ENCODE measurements at regions not wholly inside any gene's neighbourhood (a gene's known extent, or its start where the extent isn't known, plus 50 kb on each side); places are given as distances from the start of the nearest gene placed in this dataset.

DNA sequence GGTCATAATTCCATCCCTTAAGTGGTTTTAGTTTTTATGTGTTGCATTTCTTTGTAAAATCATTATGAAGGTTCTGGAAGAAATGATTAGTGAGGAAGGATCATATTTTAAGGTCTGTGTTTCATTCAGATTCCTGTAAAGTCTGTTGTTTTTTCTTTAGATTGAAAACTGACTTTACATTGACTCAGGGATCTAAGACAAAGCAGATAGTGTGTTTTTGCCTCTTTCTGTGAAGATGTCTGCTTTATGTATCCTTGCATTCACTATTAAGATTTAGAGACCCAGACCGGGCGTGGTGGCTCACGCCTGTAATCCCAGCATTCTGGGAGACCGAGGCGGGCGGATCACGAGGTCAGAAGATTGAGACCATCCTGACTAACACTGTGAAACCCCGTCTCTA, 225.7 kb downstream of the SAMD5 start:
- no peak overlapping the region for H2AFZ ChIP-seq (replicated peaks; ENCODE audit: low read length, poor library complexity)
- H3K56ac ChIP-seq (ENCODE audit: extremely low read depth, insufficient read depth, low read length) = no peak overlapping the region
- peaks cover 2% of the 10 kb centered on the region; the same call in 1 of the 2 replicates for H3K4me1 ChIP-seq (ENCODE audit: control insufficient read depth, insufficient read depth, low read length)
- H3K27ac ChIP-seq (ENCODE audit: insufficient read depth, low read length) = no peak overlapping the region
- no peaks in the 10 kb centered on the region for H3K9me3 ChIP-seq (ENCODE audit: control insufficient read depth, insufficient read depth, low read length)
- no peaks in the 10 kb centered on the region for H3K36me3 ChIP-seq (ENCODE audit: control insufficient read depth, insufficient read depth, low read length)
- no peak overlapping the region for H2AK5ac ChIP-seq (ENCODE audit: low read depth, low read length)
- dilution Hi-C loops (cut with HindIII; ENCODE audit: low sequenced_read_pairs, unreplicated experiment) = no loop called here
- no peak overlapping the region for H3K9ac ChIP-seq (ENCODE audit: low read depth, low read length)
- no peaks in the 10 kb centered on the region; a peak in 1 of 4 replicates for H3K79me1 ChIP-seq (ENCODE audit: low read depth in 1 of 2, low read length in 2 of 2)
- BruUV-seq (replicated peaks) = no TSS peak
- no peak overlapping the region for H3K14ac ChIP-seq (replicated peaks; ENCODE audit: low read depth, low read length)
- no peaks in the 10 kb centered on the region; the same call in 1 of the 2 replicates for H3K27me3 ChIP-seq (ENCODE audit: control insufficient read depth, insufficient read depth, low read length)
- no peak overlapping the region for H3K4me3 ChIP-seq (ENCODE audit: insufficient read depth, low read depth, low read length)
- H2BK15ac ChIP-seq (ENCODE audit: low read depth, low read length) = no peak overlapping the region
- H3K4ac ChIP-seq (ENCODE audit: low read depth, low read length) = no peak overlapping the region
- POLR2A ChIA-PET (ENCODE audit: unreplicated experiment) = no interaction called here
- WGBS, 2 experiments (ENCODE audit: extremely low coverage in 2 of 2, insufficient read length in 1 of 2) = no CpG with 5 or more reads among the region's 8 CpGs
- H3K4me2 ChIP-seq (ENCODE audit: low read depth, low read length) = no peak overlapping the region
- no peak overlapping the region for H2BK120ac ChIP-seq (ENCODE audit: low read depth, low read length)
- H3K18ac ChIP-seq (ENCODE audit: low read depth, low read length) = no peak overlapping the region
- no peak overlapping the region for H2BK20ac ChIP-seq (ENCODE audit: low read depth, low read length)
- H4K5ac ChIP-seq (ENCODE audit: low read depth, low read length) = no peak overlapping the region
- H4K20me1 ChIP-seq (ENCODE audit: insufficient read depth, low read length) = no peaks in the 10 kb centered on the region
- in situ Hi-C loops (cut with MboI; ENCODE audit: low sequenced_read_pairs) = no loop called here
- no peak for TF ChIP-seq NFE2L2 (IDR thresholded peaks at IDR 0.05; ENCODE audit: low read depth, low read length)
- TF ChIP-seq CEBPB (IDR thresholded peaks at IDR 0.05; ENCODE audit: low read depth, low read length) = no peak
- TF ChIP-seq MAZ (IDR thresholded peaks at IDR 0.05; ENCODE audit: borderline replicate concordance, low read depth, low read length) = no peak
- no peak for TF ChIP-seq CHD1 (IDR thresholded peaks at IDR 0.05; ENCODE audit: low read depth, low read length)
- no peak for TF ChIP-seq MAFK (IDR thresholded peaks at IDR 0.05; ENCODE audit: low read depth, low read length)
- TF ChIP-seq RAD21 (IDR thresholded peaks at IDR 0.05; ENCODE audit: low read length) = no peak
- no peak for TF ChIP-seq SMC3 (IDR thresholded peaks at IDR 0.05; ENCODE audit: low read depth, low read length)
- TF ChIP-seq MXI1 (IDR thresholded peaks at IDR 0.05; ENCODE audit: borderline replicate concordance, low read depth, low read length) = no peak
- no peak for TF ChIP-seq RCOR1 (IDR thresholded peaks at IDR 0.05; ENCODE audit: insufficient replicate concordance, low read length)
- TF ChIP-seq, protein P1, sequence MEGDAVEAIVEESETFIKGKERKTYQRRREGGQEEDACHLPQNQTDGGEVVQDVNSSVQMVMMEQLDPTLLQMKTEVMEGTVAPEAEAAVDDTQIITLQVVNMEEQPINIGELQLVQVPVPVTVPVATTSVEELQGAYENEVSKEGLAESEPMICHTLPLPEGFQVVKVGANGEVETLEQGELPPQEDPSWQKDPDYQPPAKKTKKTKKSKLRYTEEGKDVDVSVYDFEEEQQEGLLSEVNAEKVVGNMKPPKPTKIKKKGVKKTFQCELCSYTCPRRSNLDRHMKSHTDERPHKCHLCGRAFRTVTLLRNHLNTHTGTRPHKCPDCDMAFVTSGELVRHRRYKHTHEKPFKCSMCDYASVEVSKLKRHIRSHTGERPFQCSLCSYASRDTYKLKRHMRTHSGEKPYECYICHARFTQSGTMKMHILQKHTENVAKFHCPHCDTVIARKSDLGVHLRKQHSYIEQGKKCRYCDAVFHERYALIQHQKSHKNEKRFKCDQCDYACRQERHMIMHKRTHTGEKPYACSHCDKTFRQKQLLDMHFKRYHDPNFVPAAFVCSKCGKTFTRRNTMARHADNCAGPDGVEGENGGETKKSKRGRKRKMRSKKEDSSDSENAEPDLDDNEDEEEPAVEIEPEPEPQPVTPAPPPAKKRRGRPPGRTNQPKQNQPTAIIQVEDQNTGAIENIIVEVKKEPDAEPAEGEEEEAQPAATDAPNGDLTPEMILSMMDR (conservative IDR thresholded peaks at IDR 0.05; ENCODE audit: low read depth, low read length) = no peak
- no peak for TF ChIP-seq RFX5 (IDR thresholded peaks at IDR 0.05; ENCODE audit: low read depth, low read length)
- no peak for TF ChIP-seq POLR2A (IDR thresholded peaks at IDR 0.05; ENCODE audit: low read depth, low read length)
- ATAC-seq (ENCODE audit: low read depth) = no peak
- H2AK9ac ChIP-seq (replicated peaks; ENCODE audit: low read depth, low read length, poor library complexity) = no peak overlapping the region
- no peak overlapping the region for H2BK5ac ChIP-seq (ENCODE audit: low read depth, low read length, poor library complexity, severe bottlenecking)
- no peak overlapping the region for H4K91ac ChIP-seq (ENCODE audit: insufficient read depth, low read depth, low read length)
- intact Hi-C loops (cut with micrococcal nuclease) = no loop called here
- H3K23ac ChIP-seq (ENCODE audit: low read depth, low read length) = no peak overlapping the region
- no peak for DNase-seq
- no peaks in the 10 kb centered on the region for H3K9me1 ChIP-seq (ENCODE audit: insufficient read depth, low read length)
- H4K8ac ChIP-seq (ENCODE audit: low read depth in 2 of 2, low read length in 2 of 2) = no peak overlapping the region
- CTCF ChIA-PET = no interaction called here

Data from IMR-90 (cell line).